NCI-H146 (cell line): ENCODE measurements at regions not wholly inside any gene's neighbourhood (a gene's known extent, or its start where the extent isn't known, plus 50 kb on each side); places are given as distances from the start of the nearest gene placed in this dataset.
"Not testable (repeated sequence)": the region's sequence is repeated elsewhere in the genome, so short reads cannot be mapped to it uniquely, and the experiment has no call there.

Source experiments
- DNase-seq: peaks from one replicate; lab custom pipeline; 2025; lab: John Stamatoyannopoulos, UW

- DNase-seq = no peak
Observed at GRCh38 chrX:39222346-39223113, 421.3 kb downstream of the MID1IP1 start.

DNA sequence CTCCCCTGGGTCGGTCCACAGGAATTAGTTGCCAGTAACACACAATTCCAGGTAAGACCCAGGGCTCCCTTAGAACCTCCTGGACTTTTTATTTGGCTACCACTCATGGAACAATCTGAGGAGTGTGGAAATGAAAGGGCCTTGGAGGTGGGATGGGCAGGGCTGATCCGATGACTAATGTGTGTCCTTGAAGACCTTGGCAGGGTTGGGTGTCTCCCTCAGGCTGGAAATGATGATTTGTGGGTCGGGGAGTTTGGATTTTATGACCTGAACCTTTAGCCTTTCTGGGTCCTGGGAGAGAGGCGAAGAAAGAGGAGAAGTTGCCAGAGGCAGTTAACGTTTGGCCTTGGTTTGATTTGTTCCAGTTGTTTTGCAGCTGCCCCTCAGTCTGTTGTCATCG, 425.0 kb downstream of the MID1IP1 start:
- DNase-seq = no peak

GRCh38 chrX:39227371-39227770, 426.1 kb downstream of the MID1IP1 start:
- no peak for DNase-seq

- DNase-seq = no peak
Observed at GRCh38 chrX:39238006-39238405, 436.7 kb downstream of the MID1IP1 start.

DNA sequence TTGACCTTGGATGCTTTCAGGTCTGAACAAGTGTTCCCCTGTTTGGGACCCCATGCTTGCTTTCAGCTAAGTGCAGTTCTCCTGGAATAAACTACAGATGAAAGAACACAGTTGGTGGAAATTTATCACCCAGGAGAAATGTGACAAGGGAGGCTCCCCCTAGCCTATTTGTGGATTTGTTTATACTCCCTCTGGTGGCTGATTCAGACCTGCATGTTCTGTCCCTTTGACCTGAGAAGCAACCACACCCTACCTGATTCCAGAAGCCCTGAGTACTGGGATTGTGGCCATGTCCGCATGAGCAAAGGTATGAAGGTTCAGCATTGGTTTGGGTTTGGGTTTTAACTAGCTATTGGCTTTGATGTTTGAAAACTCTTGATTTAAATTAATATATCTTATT, 440.9 kb downstream of the MID1IP1 start:
- DNase-seq = peak; percentile 76

GRCh38 chrX:39244147-39244546, 442.9 kb downstream of the MID1IP1 start:
- no peak for DNase-seq

DNA sequence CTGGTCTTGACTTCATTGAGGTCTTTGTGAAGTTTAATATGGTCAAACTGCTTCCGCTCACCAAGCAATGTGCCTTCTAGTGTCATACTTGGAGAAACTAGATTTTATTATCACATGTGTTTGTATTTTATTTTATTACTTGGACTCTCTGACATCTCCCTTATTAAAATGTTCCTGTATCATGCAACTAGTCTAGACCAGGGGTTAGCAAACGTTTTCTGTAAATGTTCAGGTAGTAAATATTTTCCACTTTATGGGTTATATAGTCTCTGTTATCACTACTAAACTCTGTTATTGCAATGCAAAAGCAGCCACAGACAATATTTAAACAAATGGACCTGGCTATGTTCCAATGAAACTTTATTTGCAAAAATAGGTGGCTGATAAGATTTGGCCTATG, 443.8 kb downstream of the MID1IP1 start:
- DNase-seq = no peak

DNA sequence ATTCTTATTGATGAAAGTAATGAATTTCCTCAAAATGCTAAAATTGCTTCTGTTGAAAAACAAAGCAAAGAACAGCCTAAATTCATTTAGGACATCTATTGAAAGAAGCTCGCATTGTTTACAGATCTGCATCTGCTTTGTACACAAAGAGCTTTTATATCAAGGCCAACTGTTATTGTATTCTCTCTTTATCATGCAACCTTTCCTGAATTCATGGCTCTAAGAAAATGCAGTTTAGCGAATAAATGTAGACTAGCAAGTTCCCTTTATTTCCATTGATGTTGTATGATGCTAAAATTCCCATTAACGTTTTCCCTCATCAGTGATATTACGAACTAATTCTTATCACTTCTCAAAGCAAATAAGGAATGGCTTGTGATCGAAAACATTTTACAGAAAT, 446.3 kb downstream of the MID1IP1 start:
- DNase-seq = no peak

- DNase-seq = no peak
Observed at GRCh38 chrX:39248330-39248729, 447.1 kb downstream of the MID1IP1 start.

GRCh38 chrX:39249999-39250398, 448.7 kb downstream of the MID1IP1 start:
- DNase-seq = no peak

DNA sequence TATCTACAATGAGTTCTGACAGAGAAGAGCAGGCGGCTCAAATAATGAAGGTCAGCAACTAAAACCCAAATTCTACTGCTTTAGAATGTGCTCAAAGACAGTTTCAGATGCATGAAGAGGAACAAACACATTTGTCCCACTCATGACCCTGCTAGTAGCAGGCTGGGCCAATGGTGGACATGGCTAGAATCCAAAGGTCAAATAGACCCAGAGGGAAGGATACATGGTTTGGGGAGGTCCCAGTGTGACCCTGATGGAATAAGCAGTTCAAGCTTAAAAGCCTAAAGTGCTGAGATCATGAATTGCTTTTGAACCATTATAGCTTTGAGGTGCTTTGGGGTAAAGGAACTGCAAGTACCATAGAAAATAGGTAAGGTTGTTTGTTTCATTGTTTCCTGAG, 450.7 kb downstream of the MID1IP1 start:
- no peak for DNase-seq

GRCh38 chrX:39253551-39253950, 452.3 kb downstream of the MID1IP1 start:
- DNase-seq = no peak

DNA sequence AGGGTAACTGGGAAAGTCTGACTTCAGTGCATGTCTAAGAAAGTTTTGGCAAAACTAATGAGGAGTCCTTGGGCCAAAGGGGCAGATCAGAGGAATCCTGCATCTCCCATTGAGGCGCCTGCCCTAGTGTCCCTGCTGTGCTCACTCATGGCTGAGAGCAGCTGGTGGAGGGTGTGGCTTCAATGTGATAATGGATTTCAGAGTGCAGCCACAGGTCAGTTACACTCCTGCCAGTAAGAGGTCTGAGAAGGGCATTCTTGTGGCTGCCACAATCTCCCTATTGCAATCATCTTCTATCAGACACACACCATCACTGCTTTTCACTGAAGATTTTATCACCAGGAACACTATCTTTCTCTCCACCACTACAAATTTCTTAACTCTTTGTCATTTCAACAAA, 457.1 kb downstream of the MID1IP1 start:
- DNase-seq = peak; percentile 71

DNA sequence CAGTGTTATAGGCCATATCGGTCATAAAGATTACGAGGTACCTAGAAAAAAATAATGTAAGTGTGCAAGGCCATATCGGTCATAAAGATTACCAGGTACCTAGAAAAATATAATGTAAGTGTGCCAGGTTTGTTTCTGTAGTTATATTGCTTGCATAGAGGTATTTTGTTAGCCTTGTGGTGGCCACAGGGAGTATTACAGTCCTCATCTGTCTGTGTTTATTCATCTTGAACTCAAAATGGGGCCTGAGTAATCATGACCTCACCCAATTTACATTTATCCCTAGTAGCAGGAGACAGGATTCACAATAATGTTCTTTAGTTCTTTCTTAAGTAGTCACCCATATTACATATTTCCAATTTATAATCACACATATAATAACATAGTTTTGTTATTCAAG, 459.7 kb downstream of the MID1IP1 start:
- no peak for DNase-seq

GRCh38 chrX:39261446-39262147, 460.3 kb downstream of the MID1IP1 start:
- peak; percentile 53 for DNase-seq

- DNase-seq = no peak
Observed at GRCh38 chrX:39262641-39263040, 461.4 kb downstream of the MID1IP1 start.

DNA sequence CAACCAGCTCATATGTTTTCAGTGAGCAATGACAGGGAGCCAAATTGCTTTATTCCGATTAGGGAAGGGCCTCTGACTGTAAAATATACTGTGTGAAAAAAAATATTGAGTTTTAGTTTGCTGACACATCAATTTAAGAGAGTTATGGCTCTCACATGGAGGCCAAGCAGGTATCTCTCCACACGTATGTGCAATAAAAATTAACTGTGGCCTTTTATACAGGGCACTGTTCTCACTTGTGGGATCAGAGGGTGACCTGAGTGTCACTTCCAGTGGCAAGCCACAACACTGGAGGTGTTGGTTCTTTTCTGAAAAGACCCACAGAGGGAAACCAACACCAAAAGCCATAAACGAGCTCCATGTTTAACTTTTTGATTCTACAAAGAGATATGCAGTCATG, 462.8 kb downstream of the MID1IP1 start:
- DNase-seq = no peak

DNA sequence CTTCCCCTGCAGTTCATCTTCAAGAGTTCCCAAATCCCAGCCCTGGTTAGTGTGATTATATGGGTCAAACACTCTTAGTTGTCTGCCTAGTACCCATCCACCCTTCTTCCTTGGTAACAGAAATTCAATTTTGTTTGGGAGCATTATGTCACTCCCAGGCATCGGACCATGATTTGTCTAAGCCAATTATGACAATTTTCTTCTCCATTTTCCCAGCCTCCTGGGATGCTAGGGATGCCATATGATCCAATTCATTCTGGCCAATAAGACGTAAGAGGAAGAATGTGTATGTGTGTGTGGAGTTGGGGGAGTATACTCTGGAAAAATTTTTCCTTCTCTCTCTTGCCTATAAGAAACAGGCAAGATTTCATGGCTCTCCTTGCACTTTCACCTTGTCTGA, 465.9 kb downstream of the MID1IP1 start:
- DNase-seq = no peak

GRCh38 chrX:39268207-39268606, 466.9 kb downstream of the MID1IP1 start:
- DNase-seq = no peak

- no peak for DNase-seq
Observed at GRCh38 chrX:39275500-39276068, 474.3 kb downstream of the MID1IP1 start.

- DNase-seq = not testable (repeated sequence)
Observed at GRCh38 chrX:39277685-39278390, 476.6 kb downstream of the MID1IP1 start.

GRCh38 chrX:39283239-39283638, 482.0 kb downstream of the MID1IP1 start:
- no peak for DNase-seq

DNA sequence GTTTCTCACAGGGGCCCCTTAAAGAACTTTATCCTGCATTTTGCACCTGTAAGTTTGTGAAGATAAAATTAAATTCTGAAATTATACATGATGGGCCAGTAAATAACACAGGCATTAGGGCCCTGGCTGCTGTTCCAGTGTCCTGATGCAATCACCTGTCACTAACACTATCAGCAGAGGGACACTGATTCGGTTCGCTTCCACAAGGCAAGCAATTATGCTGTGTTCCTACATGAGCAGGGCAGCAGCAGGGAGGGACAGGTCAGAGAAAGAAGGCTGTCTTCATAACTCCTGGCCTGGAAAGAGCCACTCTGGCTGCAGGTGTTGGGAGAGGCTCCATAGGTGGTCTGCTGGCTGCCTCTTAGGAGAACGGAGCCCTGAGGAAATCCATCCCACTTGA, 487.3 kb downstream of the MID1IP1 start:
- peak; percentile 45 for DNase-seq
